PC-9 (cell line): ENCODE measurements at regions not wholly inside any gene's neighbourhood (a gene's known extent, or its start where the extent isn't known, plus 50 kb on each side); places are given as distances from the start of the nearest gene placed in this dataset.

Experiments used
- BruUV-seq: library from RNA; stranded (reverse); fragments of 400-500 nt; replicated peaks from 2 replicates; lab custom pipeline; 2021; lab: Mats Ljungman, UMichigan
- CTCF ChIA-PET: fragments of 300-600 bp; sonication (Branson Sonifier 250); formaldehyde crosslinking; loops from one replicate; lab custom pipeline; 2022; ENCODE audit warnings: antibody characterized with exemption; lab: Charles Lee
- POLR2A ChIA-PET: fragments of 300-600 bp; sonication (Branson Sonifier 250); formaldehyde crosslinking; loops from one replicate; lab custom pipeline; 2022; ENCODE audit warnings: antibody characterized with exemption; ENCODE audit not compliant: unreplicated experiment; lab: Charles Lee
- DNase-seq, 2 experiments: peaks; one replicate each; pipeline versions ENCODE4 v3.0.0 to v3.0.0-alpha.2; 2015 to 2022; ENCODE audit warnings: mixed read lengths in 1 of 2
- H2AFZ ChIP-seq: fragments of 200-600 bp; sonication (generic); 2 replicates; pipeline ENCODE4 v1.8.1; 2017; ENCODE audit warnings: antibody characterized with exemption
- H3F3A ChIP-seq: fragments of 200-600 bp; sonication (generic); 2 replicates; pipeline ENCODE4 v1.8.1; 2017; ENCODE audit warnings: antibody characterized with exemption, mild to moderate bottlenecking, low read depth; ENCODE audit not compliant: insufficient read depth
- H3K27ac ChIP-seq: fragments of 200-600 bp; sonication (generic); 2 replicates; pipeline ENCODE4 v1.6.1; 2016; ENCODE audit warnings: mixed run types
- H3K27me3 ChIP-seq: fragments of 200-600 bp; sonication (generic); 2 replicates; pipeline ENCODE4 v1.6.1; 2016; ENCODE audit warnings: low read depth, mixed run types; ENCODE audit not compliant: insufficient read depth
- H3K36me3 ChIP-seq: fragments of 200-600 bp; sonication (generic); 2 replicates; pipeline ENCODE4 v1.6.1; 2016; ENCODE audit warnings: low read depth, mixed run types
- H3K4me1 ChIP-seq: fragments of 200-600 bp; sonication (generic); replicated peaks from 2 replicates; pipeline ENCODE4 v1.6.1; 2016; ENCODE audit warnings: mixed run types; ENCODE audit not compliant: insufficient read depth
- H3K4me2 ChIP-seq: fragments of 200-600 bp; sonication (generic); 2 replicates; pipeline ENCODE4 v1.6.1; 2017; ENCODE audit warnings: mixed run types
- H3K4me3 ChIP-seq: fragments of 200-600 bp; sonication (generic); 2 replicates; pipeline ENCODE4 v1.6.1; 2016; ENCODE audit warnings: mixed run types
- H3K79me2 ChIP-seq: fragments of 200-600 bp; sonication (generic); 2 replicates; pipeline ENCODE4 v1.6.1; 2017; ENCODE audit warnings: low read depth, mixed run types
- H3K9me2 ChIP-seq: fragments of 200-600 bp; sonication (generic); 2 replicates; pipeline ENCODE4 v1.8.1; 2017; ENCODE audit warnings: mild to moderate bottlenecking; ENCODE audit not compliant: insufficient read depth
- H3K9me3 ChIP-seq: fragments of 200-600 bp; sonication (generic); 2 replicates; pipeline ENCODE4 v1.8.1; 2016; ENCODE audit warnings: low read depth; ENCODE audit not compliant: insufficient read depth
- H4K20me1 ChIP-seq: fragments of 200-600 bp; sonication (generic); 2 replicates; pipeline ENCODE4 v1.8.1; 2017; ENCODE audit not compliant: insufficient read depth
- CTCF ChIP-seq: fragments of 200-600 bp; sonication (generic); conservative IDR thresholded peaks from 2 replicates; pipeline ENCODE4 v1.6.1; 2017; ENCODE audit warnings: mixed run types, antibody characterized with exemption, mild to moderate bottlenecking, moderate library complexity
- EZH2 ChIP-seq: fragments of 200-600 bp; sonication (generic); IDR thresholded peaks from 2 replicates; pipeline ENCODE4 v1.8.0; 2017; ENCODE audit warnings: antibody characterized with exemption, low read depth
- intact Hi-C: fragments of 100-400 bp; cut with micrococcal nuclease; formaldehyde crosslinking; loops from one replicate; pipeline ENCODE4 v1.10.0; 2022; ENCODE audit not compliant: unreplicated experiment

DNA sequence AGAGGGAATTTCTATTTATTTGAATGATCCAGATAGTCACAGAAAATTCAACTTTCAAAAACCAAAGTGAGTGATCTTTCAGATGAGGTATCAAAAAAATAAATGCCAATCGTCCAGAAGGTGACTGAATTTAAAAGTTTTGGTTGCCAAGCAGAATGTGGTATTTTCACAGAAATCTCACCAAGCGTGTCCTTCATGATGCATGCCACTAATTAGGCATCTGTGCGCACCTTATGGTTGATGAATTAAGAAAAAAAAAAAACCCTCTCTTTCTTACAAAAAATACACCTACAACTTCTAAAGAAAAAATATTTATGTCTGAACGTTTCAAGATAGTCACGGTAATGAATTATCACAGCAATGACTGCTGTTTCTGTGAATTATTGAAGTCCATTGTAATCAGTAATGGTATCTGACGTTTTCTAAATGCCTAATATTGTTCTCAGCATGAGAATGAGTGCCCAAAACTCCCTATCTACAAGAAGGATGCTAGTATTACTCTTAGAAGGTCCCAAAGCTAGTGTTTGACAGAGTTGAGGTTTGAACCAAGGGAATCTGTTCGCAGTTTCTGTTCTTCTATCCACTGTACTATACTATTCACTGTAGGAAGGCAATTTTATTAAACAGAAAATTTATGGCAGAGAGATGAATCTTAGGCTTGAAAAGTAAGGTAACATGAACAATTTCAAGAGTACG, 219.6 kb upstream of the NETO1 start:
- TF ChIP-seq CTCF: no peak
- no peak for TF ChIP-seq EZH2

GRCh38 chr18:73079920-73080319, 212.1 kb upstream of the NETO1 start:
- no TSS peak for BruUV-seq
- no peaks in the 10 kb centered on the region for H3F3A ChIP-seq
- H3K79me2 ChIP-seq: no peaks in the 10 kb centered on the region
- ChIA-PET CTCF (no interaction called here), POLR2A (no interaction called here)
- intact Hi-C loops: no loop called here
- H3K4me2 ChIP-seq: no peak overlapping the region
- H3K27me3 ChIP-seq: no peaks in the 10 kb centered on the region
- no peak overlapping the region for H3K27ac ChIP-seq
- no peak overlapping the region for H3K4me3 ChIP-seq
- no peak overlapping the region for H2AFZ ChIP-seq
- H3K4me1 ChIP-seq: no peaks in the 10 kb centered on the region
- H3K9me3 ChIP-seq: no peaks in the 10 kb centered on the region
- no peak for DNase-seq
- no peak for TF ChIP-seq EZH2
- no peaks in the 10 kb centered on the region for H4K20me1 ChIP-seq
- no peaks in the 10 kb centered on the region for H3K9me2 ChIP-seq
- H3K36me3 ChIP-seq: no peaks in the 10 kb centered on the region

More for the DNA sequence above, 219.6 kb upstream of the NETO1 start:
- Histone ChIP-seq H3K36me3 (no peaks in the 10 kb centered on the region), H4K20me1 (no peaks in the 10 kb centered on the region), H3K4me1 (no peaks in the 10 kb centered on the region), H3K27ac (no peak overlapping the region), H3K4me3 (no peak overlapping the region), H3K79me2 (no peaks in the 10 kb centered on the region), H3F3A (no peaks in the 10 kb centered on the region), H2AFZ (no peak overlapping the region), H3K9me3 (no peaks in the 10 kb centered on the region), H3K27me3 (no peaks in the 10 kb centered on the region), H3K4me2 (no peak overlapping the region), H3K9me2 (no peaks in the 10 kb centered on the region; the same call in 1 of the 2 replicates)
- ChIA-PET CTCF (no interaction called here), POLR2A (no interaction called here)
- intact Hi-C loops: no loop called here
- DNase-seq: no peak
- BruUV-seq: no TSS peak

DNA sequence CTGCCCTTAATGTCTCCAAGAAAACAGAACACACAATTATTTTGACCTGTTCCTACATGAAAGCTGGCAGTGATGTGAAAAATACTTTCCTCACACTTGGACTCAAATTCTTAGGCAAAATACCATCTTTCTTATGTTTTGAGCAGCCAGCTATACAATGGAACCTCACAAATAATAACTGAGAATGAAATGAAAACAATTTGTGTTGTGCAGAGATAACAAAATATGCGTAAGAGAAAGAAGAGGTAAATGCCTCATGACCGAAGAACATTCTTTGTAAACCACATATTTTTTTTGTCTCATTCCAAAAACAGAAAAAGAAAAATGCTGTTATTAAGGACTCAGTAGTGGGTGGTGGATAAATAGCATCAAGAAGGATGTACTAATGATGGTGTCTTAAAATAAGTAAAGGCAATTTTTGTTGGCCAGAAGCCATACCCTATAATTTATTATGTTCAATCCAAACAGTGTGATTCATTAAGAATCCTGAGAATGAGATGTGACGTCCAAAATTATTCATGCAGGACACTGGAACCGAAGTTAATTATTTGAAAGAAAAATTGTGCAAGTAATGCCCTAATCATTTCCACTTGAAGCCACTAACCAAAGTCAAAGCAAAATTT, 193.0 kb upstream of the NETO1 start:
- no peak overlapping the region for H3K4me2 ChIP-seq

More for the DNA sequence above, 193.0 kb upstream of the NETO1 start:
- no peaks in the 10 kb centered on the region for H3K36me3 ChIP-seq
- DNase-seq: no peak
- no peaks in the 10 kb centered on the region for H3K9me3 ChIP-seq
- no peak overlapping the region for H3K4me3 ChIP-seq
- H3K79me2 ChIP-seq: no peaks in the 10 kb centered on the region
- no peaks in the 10 kb centered on the region for H3F3A ChIP-seq
- H4K20me1 ChIP-seq: no peaks in the 10 kb centered on the region
- TF ChIP-seq EZH2 (no peak), CTCF (no peak)
- no peaks in the 10 kb centered on the region for H3K27me3 ChIP-seq
- H3K9me2 ChIP-seq: 0 out of 2 replicates have a peak, but pooled peaks cover 3% of the 10 kb centered on the region
- no peak overlapping the region for H3K27ac ChIP-seq
- ChIA-PET POLR2A (no interaction called here), CTCF (no interaction called here)
- no TSS peak for BruUV-seq
- intact Hi-C loops: no loop called here
- H3K4me1 ChIP-seq: no peaks in the 10 kb centered on the region
- H2AFZ ChIP-seq: no peak overlapping the region
